Adrenal gland (tissue), 5 donors: ENCODE measurements at regions not wholly inside any gene's neighbourhood (a gene's known extent, or its start where the extent isn't known, plus 50 kb on each side); places are given as distances from the start of the nearest gene placed in this dataset.

Experiments
- CTCF ChIP-seq, 6 experiments: fragments of 450-650 bp in 4 of 6; fragments of 200-600 bp in 2 of 6; sonication (generic) in 1 of 6; IDR thresholded peaks; 1 replicate in 5 of 6; 2 replicates in 1 of 6; pipeline versions ENCODE4 v1.5.1 to v1.8.0; 2016 to 2021; ENCODE audit warnings: antibody characterized with exemption in 6 of 6, mild to moderate bottlenecking in 2 of 6, moderate library complexity in 1 of 6
- POLR2A ChIP-seq, 2 donors: fragments of 450-650 bp; IDR thresholded peaks; one replicate each; pipeline ENCODE4 v1.6.1; 2017; ENCODE audit warnings: antibody characterized with exemption in 2 of 2, mild to moderate bottlenecking in 2 of 2, moderate library complexity in 1 of 2
- donor health status: DM: no; HTN: no; CAD: no.

GRCh38 chr16:65815707-65816106 is 550.8 kb upstream of the CDH5 start:
- TF ChIP-seq CTCF (IDR thresholded peaks at IDR 0.05) (no peak), POLR2A (IDR thresholded peaks at IDR 0.05) (no peak)
